Limb (tissue), 2 donors: ENCODE measurements at regions not wholly inside any gene's neighbourhood (a gene's known extent, or its start where the extent isn't known, plus 50 kb on each side); places are given as distances from the start of the nearest gene placed in this dataset.
A peak's percentile ranks its signal among the peaks of the same experiment; 100 is the strongest.

Source experiments
- DNase-seq, 2 donors: peaks; one replicate each; pipeline ENCODE4 v3.0.0-alpha.2; 2016; ENCODE audit errors: extremely low spot score in 2 of 2

- peak; percentile 42 to 44 for DNase-seq
Observed at GRCh38 chr9:88658311-88658822, 123.4 kb downstream of the NXNL2 start.

DNA sequence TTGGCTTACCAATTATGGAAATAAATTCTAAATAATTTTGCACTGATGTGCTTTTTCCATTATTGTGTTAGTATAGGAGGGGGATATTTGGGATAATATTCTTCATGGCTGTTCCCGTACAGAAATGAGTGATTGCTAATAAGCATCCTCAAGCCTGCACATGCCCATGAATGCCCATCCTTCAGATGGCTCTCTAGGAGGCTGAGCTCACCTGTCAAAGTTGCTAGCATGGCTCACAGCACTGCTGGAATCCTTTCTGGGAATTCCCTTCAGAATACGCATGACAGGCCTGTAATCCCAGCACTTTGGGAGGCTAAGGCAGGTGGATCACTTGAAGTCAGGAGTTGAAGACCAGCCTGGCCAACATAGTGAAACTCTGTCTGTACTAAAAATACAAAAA lies 124.1 kb downstream of the NXNL2 start:
- DNase-seq: no peak

- no peak for DNase-seq
Observed at GRCh38 chr9:88660611-88661010, 125.6 kb downstream of the NXNL2 start.

DNA sequence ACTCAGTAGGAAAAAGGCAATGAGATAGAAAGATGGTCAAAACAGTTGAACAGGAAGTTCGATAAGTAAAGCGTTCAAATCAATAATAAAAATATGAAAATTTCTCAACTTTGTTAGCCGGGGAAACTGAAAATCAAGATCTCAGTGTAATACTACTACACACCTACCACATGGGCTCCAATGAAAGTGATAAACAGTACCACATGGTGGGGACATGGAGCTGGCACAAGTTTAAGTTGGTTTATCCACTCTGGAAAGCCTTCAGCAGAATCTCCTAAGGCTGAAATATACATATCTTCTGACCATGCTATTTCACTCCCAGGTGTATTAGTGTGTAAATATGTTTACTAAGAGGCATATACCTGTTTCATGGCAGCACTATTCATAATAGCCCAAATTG lies 126.8 kb downstream of the NXNL2 start:
- DNase-seq: no peak

- DNase-seq: no peak
Observed at GRCh38 chr9:88663771-88664419, 128.9 kb downstream of the NXNL2 start.

DNA sequence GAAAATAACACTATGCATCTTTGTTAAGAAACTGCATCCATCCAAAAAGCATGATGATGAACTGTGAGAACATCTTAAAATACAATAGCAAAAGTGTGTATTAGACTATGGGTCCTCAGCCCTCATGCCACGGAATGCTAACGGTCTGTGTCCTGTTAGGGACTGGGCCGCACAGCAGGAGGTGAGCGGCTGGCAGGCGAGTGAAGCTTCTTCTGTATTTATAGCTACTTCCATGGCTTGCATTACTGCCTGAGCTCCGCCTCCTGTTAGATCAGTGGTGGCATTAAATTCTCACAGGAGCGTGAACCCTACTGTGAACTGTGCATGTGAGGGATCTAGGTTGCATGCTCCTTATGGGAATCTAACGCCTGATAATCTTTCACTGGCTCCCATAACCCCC lies 129.8 kb downstream of the NXNL2 start:
- DNase-seq: no peak

GRCh38 chr9:88672874-88673689 lies 138.1 kb downstream of the NXNL2 start:
- no peak for DNase-seq

DNA sequence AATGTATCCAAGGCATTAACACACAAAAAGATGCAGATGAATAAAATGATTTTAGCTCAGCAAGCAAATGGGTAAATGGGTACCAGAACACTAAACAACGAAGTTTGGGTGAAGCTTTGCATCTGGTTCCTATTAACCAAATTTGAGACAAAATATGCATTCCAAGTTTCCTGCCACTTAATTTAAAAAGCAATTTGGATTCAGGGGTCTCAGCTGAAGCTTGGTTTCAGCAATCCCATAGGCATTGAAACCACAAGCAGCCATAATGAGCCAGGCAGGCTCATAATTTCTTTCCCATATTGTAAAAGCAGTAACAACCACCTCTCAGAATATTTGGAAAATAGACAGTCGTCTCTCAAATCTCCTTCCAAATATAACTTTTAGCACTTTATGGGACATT lies 138.9 kb downstream of the NXNL2 start:
- peak in 1 of 2 donors; percentile 41 for DNase-seq

DNA sequence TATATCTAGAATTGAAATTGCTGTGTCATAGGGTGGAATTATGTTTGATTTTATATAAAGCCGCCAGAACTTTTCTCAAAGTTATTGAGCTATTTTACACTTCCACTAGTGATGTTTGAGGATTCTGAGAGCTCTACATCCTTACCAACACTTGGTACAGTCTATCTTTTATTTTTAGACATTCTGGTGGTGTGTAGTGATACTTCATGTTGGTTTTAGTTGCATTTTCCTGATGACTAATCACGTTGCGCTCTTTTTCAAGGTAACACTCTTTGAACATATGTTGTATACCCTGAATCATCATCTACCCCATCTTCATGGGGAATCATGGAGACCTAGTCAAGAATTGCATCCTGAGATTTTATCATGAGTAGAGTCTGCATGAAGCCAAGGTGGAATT lies 141.7 kb downstream of the NXNL2 start:
- DNase-seq: no peak

DNA sequence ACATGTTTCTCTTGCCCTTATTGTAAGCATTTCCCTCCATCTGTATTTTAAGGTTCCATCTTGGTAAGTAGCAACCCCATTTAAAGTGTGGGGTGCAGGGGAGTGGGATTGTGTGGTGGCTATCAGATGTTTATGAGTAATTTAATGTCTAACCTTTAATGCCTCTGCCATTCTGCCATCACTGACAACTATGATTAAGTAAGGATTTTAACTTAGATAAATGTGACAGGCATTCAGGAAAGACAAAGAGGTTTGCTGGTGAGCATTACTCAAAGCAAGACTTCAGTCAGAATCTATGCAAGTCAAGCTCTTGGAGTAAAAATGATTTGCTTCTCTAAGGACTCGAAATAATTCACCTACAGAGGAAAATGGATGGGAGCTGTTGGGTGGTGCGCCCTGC lies 143.0 kb downstream of the NXNL2 start:
- no peak for DNase-seq

DNA sequence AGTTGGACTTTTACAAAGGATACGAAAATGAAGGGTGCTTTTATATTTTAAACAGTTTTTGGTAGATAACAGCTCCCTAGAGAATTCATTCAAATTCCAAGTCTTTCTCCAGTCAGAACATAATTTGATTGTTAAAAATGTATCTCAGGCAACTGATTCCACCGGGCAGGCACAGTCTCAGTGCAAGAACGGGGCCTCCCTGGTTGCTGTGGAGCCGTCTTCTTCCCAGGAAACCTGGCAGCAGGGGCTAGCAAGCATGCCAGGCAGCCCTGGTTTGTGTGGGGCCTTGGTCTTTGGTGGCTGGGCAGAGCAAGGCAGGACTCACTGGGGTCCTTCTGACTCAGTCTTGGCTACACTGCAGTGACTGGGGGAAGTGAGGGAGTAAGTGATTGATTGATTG lies 143.5 kb downstream of the NXNL2 start:
- no peak for DNase-seq

DNA sequence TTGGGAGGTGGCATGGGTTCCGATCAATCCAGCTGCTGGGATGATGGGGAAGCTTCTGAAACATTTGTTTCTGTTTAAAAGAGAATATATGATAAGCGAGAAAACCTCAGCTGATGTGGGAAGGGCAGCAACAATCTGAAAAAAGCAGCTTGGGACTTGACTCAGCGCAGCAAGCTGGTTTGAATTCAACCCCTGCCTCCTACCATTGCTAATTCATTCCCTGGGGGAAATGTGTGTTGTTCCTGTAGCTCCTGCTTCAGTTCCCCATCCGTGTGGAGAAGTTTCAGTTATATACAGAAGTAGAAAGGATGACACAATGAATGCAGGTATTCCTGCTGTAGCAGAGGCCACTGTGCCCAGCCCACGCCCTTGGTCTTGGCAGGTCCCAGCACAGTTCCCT lies 145.1 kb downstream of the NXNL2 start:
- DNase-seq: no peak

GRCh38 chr9:88680505-88681160 lies 145.7 kb downstream of the NXNL2 start:
- no peak for DNase-seq

GRCh38 chr9:88681434-88681833 lies 146.5 kb downstream of the NXNL2 start:
- no peak for DNase-seq

- no peak for DNase-seq
Observed at GRCh38 chr9:88682431-88682831, 147.5 kb downstream of the NXNL2 start.

- no peak for DNase-seq
Observed at GRCh38 chr9:88684046-88684445, 149.1 kb downstream of the NXNL2 start.

GRCh38 chr9:88684845-88685244 lies 149.9 kb downstream of the NXNL2 start:
- DNase-seq: no peak

GRCh38 chr9:88685966-88686365 lies 151.0 kb downstream of the NXNL2 start:
- no peak for DNase-seq

- DNase-seq: no peak
Observed at GRCh38 chr9:88689509-88690298, 154.7 kb downstream of the NXNL2 start.

DNA sequence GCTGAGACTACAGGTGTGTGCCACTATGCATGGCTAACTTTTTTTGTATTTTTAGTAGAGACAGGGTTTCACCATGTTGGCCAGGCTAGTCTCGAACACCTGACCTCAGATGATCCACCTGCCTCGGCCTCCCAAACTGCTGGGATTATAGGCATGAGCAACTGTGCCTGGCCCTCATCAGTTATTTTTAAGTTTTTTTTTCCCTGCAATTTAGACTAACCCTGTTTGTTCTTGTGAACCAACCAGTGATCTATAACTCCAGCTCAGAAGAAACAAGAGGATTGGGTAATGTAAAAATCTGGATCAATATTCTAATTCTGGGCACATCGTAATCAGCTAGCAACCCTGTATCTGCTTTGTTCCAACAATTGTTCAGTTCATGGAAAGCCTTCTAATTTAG lies 155.7 kb downstream of the NXNL2 start:
- DNase-seq: no peak

- DNase-seq: no peak
Observed at GRCh38 chr9:88691091-88691490, 156.1 kb downstream of the NXNL2 start.

DNA sequence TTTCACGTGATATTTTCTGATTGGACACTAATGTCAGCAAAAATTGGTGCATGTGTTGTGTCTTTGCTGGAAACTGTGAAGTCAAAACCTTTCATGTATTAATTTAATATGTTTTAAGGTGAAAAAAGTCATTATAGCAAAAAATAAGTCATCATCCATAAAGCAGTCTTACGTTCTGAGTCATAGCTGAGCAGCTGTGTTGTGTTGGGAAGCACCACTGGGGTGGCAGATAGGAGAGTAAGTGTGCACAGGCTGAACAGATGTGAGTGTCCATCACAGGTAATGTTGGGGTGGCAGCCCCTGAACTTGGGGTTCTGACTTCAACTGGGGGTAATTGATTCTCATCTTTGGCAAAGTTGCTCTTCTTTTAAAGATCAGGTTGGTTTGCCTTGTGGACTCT lies 156.8 kb downstream of the NXNL2 start:
- DNase-seq: no peak
